K562 (cell line): ENCODE measurements at regions not wholly inside any gene's neighbourhood (a gene's known extent, or its start where the extent isn't known, plus 50 kb on each side); places are given as distances from the start of the nearest gene placed in this dataset.

Source experiments
- ATAC-seq: fragments of 200-7000 bp; cut with Tn5 transposase; 3 replicates; pipeline ENCODE4 v1.9.1; 2020; ENCODE audit warnings: moderate library complexity
- BruUV-seq: library from RNA; stranded (reverse); fragments of 400-500 nt; replicated peaks from 2 replicates; lab custom pipeline; 2021; lab: Mats Ljungman, UMichigan
- CTCF ChIA-PET: fragments of 300-600 bp; formaldehyde crosslinking; extraction: SDS; loops from one replicate; lab custom pipeline; 2021; ENCODE audit warnings: low intra/inter-chr PET ratio; lab: Yijun Ruan, JAX
- POLR2A ChIA-PET: fragments of 300-600, 350-650 bp; sonication (Branson Sonifier 250); formaldehyde crosslinking; extraction: SDS; loops from one replicate; lab custom pipeline; 2021; ENCODE audit warnings: antibody characterized with exemption, inconsistent platforms; lab: Yijun Ruan, JAX
- DNase-seq, 4 experiments: peaks; one replicate each; pipeline versions ENCODE4 v3.0.0 to v3.0.0-alpha.2; 2011 to 2018; ENCODE audit warnings: low spot score in 3 of 4, mixed read lengths in 3 of 4; ENCODE audit errors: extremely low read depth in 1 of 4
- FAIRE-seq: peaks from 2 replicates; lab custom pipeline; 2011; peaks lifted over from hg19 to GRCh38; lab: Jason Lieb, UNC
- H2AFZ ChIP-seq: 2 replicates; pipeline ENCODE4 v1.6.0; 2011; ENCODE audit warnings: low read depth, low read length, control low read depth, inconsistent platforms
- H3K27ac ChIP-seq: fragments of 200-600 bp; 3 replicates; pipeline ENCODE4 v1.8.0; 2011; ENCODE audit warnings: low read depth, mild to moderate bottlenecking, control low read depth, inconsistent platforms, low read length, moderate library complexity, mixed read lengths; ENCODE audit errors: extremely low read depth
- H3K27me3 ChIP-seq, 2 experiments: fragments of 300-600 bp in 1 of 2; 2 replicates in 1 of 2; 3 replicates in 1 of 2; pipeline versions ENCODE4 v1.6.0 to v1.8.0; 2011; ENCODE audit warnings: inconsistent platforms in 2 of 2, low read length in 2 of 2, mild to moderate bottlenecking in 1 of 2, mixed read lengths in 1 of 2, moderate library complexity in 1 of 2; ENCODE audit not compliant: control insufficient read depth in 2 of 2, insufficient read depth in 2 of 2
- H3K36me3 ChIP-seq: fragments of 300-600 bp; 3 replicates; pipeline ENCODE4 v1.8.0; 2011; ENCODE audit warnings: mild to moderate bottlenecking, low read length, inconsistent platforms; ENCODE audit not compliant: control insufficient read depth, insufficient read depth
- H3K4me1 ChIP-seq, 2 experiments: fragments of 200-600 bp in 1 of 2; replicated peaks in 1 of 2; 2 replicates in 1 of 2; 3 replicates in 1 of 2; pipeline versions ENCODE4 v1.5.1 to v1.8.0; 2011; ENCODE audit warnings: inconsistent platforms in 2 of 2, low read length in 2 of 2, mild to moderate bottlenecking in 1 of 2, mixed read lengths in 1 of 2, moderate library complexity in 1 of 2; ENCODE audit not compliant: control insufficient read depth in 2 of 2, insufficient read depth in 2 of 2
- H3K4me2 ChIP-seq: 2 replicates; pipeline ENCODE4 v1.6.1; 2011; ENCODE audit warnings: low read length, control low read depth, inconsistent platforms, mixed read lengths; ENCODE audit not compliant: insufficient read depth
- H3K4me3 ChIP-seq: fragments of 200-600 bp; sonication (generic), shearing (Covaris generic); 2 replicates; pipeline ENCODE4 v1.5.1; 2016; ENCODE audit warnings: control low read depth, inconsistent platforms
- H3K79me2 ChIP-seq: fragments of 200-600 bp; 3 replicates; pipeline ENCODE4 v1.8.0; 2011; ENCODE audit warnings: low read length, inconsistent platforms; ENCODE audit not compliant: control insufficient read depth, insufficient read depth
- H3K9ac ChIP-seq, 2 experiments: 2 replicates each; pipeline versions ENCODE4 v1.6.0 to v1.6.1; 2011; ENCODE audit warnings: low read depth in 2 of 2, low read length in 2 of 2, control low read depth in 1 of 2, inconsistent platforms in 1 of 2, mild to moderate bottlenecking in 1 of 2, mixed read lengths in 1 of 2; ENCODE audit not compliant: insufficient read depth in 1 of 2
- H3K9me1 ChIP-seq: one replicate; pipeline ENCODE4 v1.6.0; 2011; ENCODE audit warnings: inconsistent platforms, mild to moderate bottlenecking, low read length, moderate library complexity; ENCODE audit not compliant: control insufficient read depth, insufficient read depth
- H3K9me3 ChIP-seq: replicated peaks from 2 replicates; pipeline ENCODE4 v1.5.1; 2011; ENCODE audit warnings: low read depth, low read length, inconsistent platforms; ENCODE audit not compliant: control insufficient read depth, insufficient read depth
- H4K20me1 ChIP-seq: replicated peaks from 2 replicates; pipeline ENCODE4 v1.6.1; 2011; ENCODE audit warnings: low read length, inconsistent platforms, mixed read lengths; ENCODE audit not compliant: control insufficient read depth, insufficient read depth
- ARHGAP35 ChIP-seq: fragments of 450-650 bp; IDR thresholded peaks from 2 replicates; pipeline ENCODE4 v1.6.1; 2018; ENCODE audit not compliant: partially characterized antibody
- CHCHD3 ChIP-seq: fragments of 250-450 bp; sonication (Bioruptor Pico); IDR thresholded peaks from 2 replicates; pipeline ENCODE4 v2.1.2; 2022; ENCODE audit warnings: mild to moderate bottlenecking
- HIVEP1 ChIP-seq: fragments of 250-450 bp; sonication (Bioruptor Pico); IDR thresholded peaks from 2 replicates; pipeline ENCODE4 v1.4.0; 2020; ENCODE audit warnings: mild to moderate bottlenecking
- KAT2B ChIP-seq: IDR thresholded peaks from one replicate; pipeline ENCODE4 v1.6.1; 2012; ENCODE audit warnings: low read depth, mild to moderate bottlenecking, control low read depth, inconsistent platforms, low read length, moderate library complexity
- KLF13 ChIP-seq: fragments of 450-650 bp; IDR thresholded peaks from 2 replicates; pipeline ENCODE4 v1.6.1; 2016; ENCODE audit warnings: missing genetic modification characterization, low read depth, mild to moderate bottlenecking, missing compliant biosample characterization, moderate library complexity, borderline replicate concordance
- NR0B1 ChIP-seq: fragments of 450-650 bp; IDR thresholded peaks from one replicate; pipeline ENCODE4 v1.6.1; 2018; ENCODE audit warnings: mild to moderate bottlenecking, moderate library complexity; ENCODE audit not compliant: partially characterized antibody
- RBM17 ChIP-seq: fragments of 200-400 bp; formaldehyde crosslinking; IDR thresholded peaks from 2 replicates; pipeline ENCODE4 v1.6.1; 2017; ENCODE audit warnings: low read depth, mild to moderate bottlenecking, low read length, borderline replicate concordance
- SIRT6 ChIP-seq: IDR thresholded peaks from one replicate; pipeline ENCODE4 v1.6.1; 2012; ENCODE audit warnings: low read depth, mild to moderate bottlenecking, control low read depth, inconsistent platforms, low read length, moderate library complexity
- ZFP30 ChIP-seq: fragments of 250-450 bp; sonication (Bioruptor Pico); IDR thresholded peaks from 2 replicates; pipeline ENCODE4 v1.8.0; 2022; ENCODE audit warnings: moderate library complexity, mild to moderate bottlenecking, inconsistent platforms, borderline replicate concordance
- ZFPM2 ChIP-seq: fragments of 250-450 bp; sonication (Bioruptor Pico); IDR thresholded peaks from 2 replicates; pipeline ENCODE4 v1.5.1; 2022; ENCODE audit warnings: mild to moderate bottlenecking
- ZNF592 ChIP-seq: fragments of 450-650 bp; IDR thresholded peaks from 2 replicates; pipeline ENCODE4 v1.6.1; 2017; ENCODE audit warnings: antibody characterized with exemption, mild to moderate bottlenecking
- WGBS: fragments of 100-300 bp; shearing (Covaris generic); methylation state at CpG from one replicate; pipeline ENCODE4 v1.1.6; 2016; ENCODE audit warnings: low coverage, mixed read lengths; ENCODE audit not compliant: insufficient coverage; ENCODE audit errors: missing lambda C conversion rate; 5-methylcytosine and 5-hydroxymethylcytosine counted together
- in situ Hi-C: fragments of 300-500 bp; cut with MboI; formaldehyde crosslinking; loops from 4 replicates; pipeline ENCODE4 v1.15.0; 2018; ENCODE audit warnings: inconsistent platforms, mixed read lengths
- intact Hi-C: fragments of 100-400 bp; cut with micrococcal nuclease; formaldehyde crosslinking; loops from 2 replicates; pipeline ENCODE4 v1.14.2; 2022

DNA sequence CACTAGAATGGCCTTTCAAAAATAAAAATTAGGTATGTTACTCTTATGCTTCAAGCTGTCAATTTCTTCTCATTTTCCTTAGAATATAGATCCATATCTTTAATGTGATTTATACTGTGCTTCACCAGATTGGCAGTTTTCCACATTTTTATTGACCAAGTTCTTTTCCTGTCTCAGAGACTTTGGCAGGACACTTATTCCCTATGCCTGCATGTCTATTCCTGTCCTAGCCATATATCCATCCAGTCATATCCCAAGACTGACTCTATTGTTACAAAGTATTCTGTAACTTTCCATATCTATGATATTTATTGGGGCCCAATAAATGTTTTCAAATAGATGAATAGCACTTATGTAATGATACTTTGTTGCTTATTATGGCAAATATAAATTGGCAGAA lies 450.7 kb downstream of the GASK1B start (continued):
- no peak for TF ChIP-seq ZNF592
- no peak for TF ChIP-seq HIVEP1 (CRISPR knock-in tag)
- no peak for TF ChIP-seq KAT2B
- no peak for TF ChIP-seq CHCHD3 (CRISPR knock-in tag)

- Histone ChIP-seq H3K4me2 (no peak overlapping the region), H3K4me3 (no peak overlapping the region), H3K27me3 (no peaks in the 10 kb centered on the region), H3K9me1 (no peaks in the 10 kb centered on the region), H2AFZ (no peak overlapping the region), H3K9ac (no peak overlapping the region), H3K79me2 (no peaks in the 10 kb centered on the region), H3K4me1 (no peaks in the 10 kb centered on the region), H3K36me3 (no peaks in the 10 kb centered on the region), H4K20me1 (no peaks in the 10 kb centered on the region), H3K27ac (no peak overlapping the region), H3K9me3 (no peaks in the 10 kb centered on the region; the same call in 1 of the 2 replicates)
- in situ Hi-C loops (no loop called here), intact Hi-C loops (no loop called here)
- no peak for FAIRE-seq
- ATAC-seq = no peak
- POLR2A ChIA-PET = no interaction called here
- CTCF ChIA-PET = no interaction called here
- BruUV-seq = no TSS peak
- WGBS = 0% methylated on average over 4 of the region's 4 CpGs
- TF ChIP-seq RBM17 (no peak), ZFPM2 (CRISPR knock-in tag) (no peak), ZFP30 (CRISPR knock-in tag) (no peak), KLF13 (no peak), SIRT6 (no peak), NR0B1 (no peak), ARHGAP35 (no peak)
- DNase-seq = no peak
These were observed 459.5 kb downstream of the GASK1B start for GRCh38 chr4:157713342-157713741.
